ENCODE measurements at regions not wholly inside any gene's neighbourhood (a gene's known extent, or its start where the extent isn't known, plus 50 kb on each side); places are given as distances from the start of the nearest gene placed in this dataset.

DNA sequence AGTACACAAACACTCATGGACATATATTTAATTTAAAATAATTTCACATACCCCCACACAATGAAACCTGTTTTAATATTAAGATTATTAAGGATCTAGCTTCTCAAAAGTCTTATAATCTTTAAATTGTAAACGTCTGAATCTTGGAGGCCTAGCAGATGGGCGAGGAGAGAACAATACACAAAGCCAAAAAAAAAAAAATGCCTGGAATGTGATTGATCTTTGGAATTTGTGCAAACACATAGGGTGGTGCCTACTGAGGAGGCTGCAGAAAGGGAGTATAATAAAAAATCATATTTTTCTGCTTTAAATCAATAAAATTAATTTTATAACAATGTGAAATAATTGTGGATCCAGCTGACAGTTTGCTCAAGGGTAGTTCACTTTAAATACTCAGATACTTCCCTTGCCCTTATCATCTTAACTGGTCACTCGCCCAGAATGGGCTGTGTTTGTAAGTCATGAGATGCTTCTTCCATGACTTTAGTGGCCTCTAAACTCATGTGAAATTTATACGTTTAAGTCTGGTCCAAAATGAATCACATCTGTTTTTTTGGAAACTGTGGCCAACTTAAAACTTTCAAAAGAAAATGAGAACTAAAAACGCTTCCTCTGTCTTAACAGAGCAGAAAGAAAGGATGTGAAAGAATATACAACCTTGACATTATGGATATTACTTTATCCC, 802.8 kb upstream of the CXADR start:
- no peaks in the 10 kb centered on the region for H3K4me1 Mint-ChIP-seq (ENCODE audit: low read depth, unreplicated experiment)
- H3K27me3 Mint-ChIP-seq (ENCODE audit: unreplicated experiment) = no peaks in the 10 kb centered on the region
- no TSS peak for BruUV-seq (replicated peaks)
- TF ChIP-seq, protein P1, sequence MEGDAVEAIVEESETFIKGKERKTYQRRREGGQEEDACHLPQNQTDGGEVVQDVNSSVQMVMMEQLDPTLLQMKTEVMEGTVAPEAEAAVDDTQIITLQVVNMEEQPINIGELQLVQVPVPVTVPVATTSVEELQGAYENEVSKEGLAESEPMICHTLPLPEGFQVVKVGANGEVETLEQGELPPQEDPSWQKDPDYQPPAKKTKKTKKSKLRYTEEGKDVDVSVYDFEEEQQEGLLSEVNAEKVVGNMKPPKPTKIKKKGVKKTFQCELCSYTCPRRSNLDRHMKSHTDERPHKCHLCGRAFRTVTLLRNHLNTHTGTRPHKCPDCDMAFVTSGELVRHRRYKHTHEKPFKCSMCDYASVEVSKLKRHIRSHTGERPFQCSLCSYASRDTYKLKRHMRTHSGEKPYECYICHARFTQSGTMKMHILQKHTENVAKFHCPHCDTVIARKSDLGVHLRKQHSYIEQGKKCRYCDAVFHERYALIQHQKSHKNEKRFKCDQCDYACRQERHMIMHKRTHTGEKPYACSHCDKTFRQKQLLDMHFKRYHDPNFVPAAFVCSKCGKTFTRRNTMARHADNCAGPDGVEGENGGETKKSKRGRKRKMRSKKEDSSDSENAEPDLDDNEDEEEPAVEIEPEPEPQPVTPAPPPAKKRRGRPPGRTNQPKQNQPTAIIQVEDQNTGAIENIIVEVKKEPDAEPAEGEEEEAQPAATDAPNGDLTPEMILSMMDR (IDR thresholded peaks at IDR 0.05; ENCODE audit: unreplicated experiment) = no peak
- intact Hi-C loops (cut with micrococcal nuclease; ENCODE audit: unreplicated experiment) = loop anchor here (5.0 kb wide), 1 partner anchor 143 kb away; no protein-coding TSS in a partner anchor
- H3K27ac Mint-ChIP-seq (ENCODE audit: unreplicated experiment) = no peak overlapping the region
- H3K9me3 Mint-ChIP-seq (ENCODE audit: low read depth, unreplicated experiment) = no peaks in the 10 kb centered on the region
- CTCF ChIA-PET = no interaction called here
- no peak for DNase-seq
- H3K36me3 Mint-ChIP-seq (ENCODE audit: insufficient read depth, unreplicated experiment) = no peaks in the 10 kb centered on the region
- no peak overlapping the region for H3K4me3 Mint-ChIP-seq (ENCODE audit: low read depth, unreplicated experiment)

DNA sequence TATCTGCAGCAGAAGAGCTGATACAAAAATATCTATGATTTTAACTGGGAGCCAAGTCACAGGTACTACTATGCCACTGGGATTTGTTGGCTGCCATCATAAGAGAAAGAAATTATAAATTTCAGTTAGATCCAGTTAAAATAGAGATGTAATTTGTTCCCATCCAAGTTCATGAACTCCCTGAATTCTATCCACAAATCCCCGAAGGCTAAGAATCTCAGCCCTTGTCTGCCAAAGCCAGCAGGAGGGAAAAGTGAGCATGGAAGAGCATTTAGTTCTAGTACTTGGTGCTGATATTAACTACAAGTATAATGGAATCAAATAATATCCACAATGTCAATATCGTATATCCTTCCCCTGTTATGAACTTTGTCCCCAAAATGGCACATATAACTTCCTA, 801.1 kb upstream of the CXADR start:
- no peak overlapping the region for H3K4me3 Mint-ChIP-seq (ENCODE audit: low read depth, unreplicated experiment)
- TF ChIP-seq, protein P1 (IDR thresholded peaks at IDR 0.05; ENCODE audit: unreplicated experiment) = no peak
- intact Hi-C loops (cut with micrococcal nuclease; ENCODE audit: unreplicated experiment) = no loop called here
- H3K27me3 Mint-ChIP-seq (ENCODE audit: unreplicated experiment) = no peaks in the 10 kb centered on the region
- H3K4me1 Mint-ChIP-seq (ENCODE audit: low read depth, unreplicated experiment) = no peaks in the 10 kb centered on the region
- H3K27ac Mint-ChIP-seq (ENCODE audit: unreplicated experiment) = no peak overlapping the region
- no peaks in the 10 kb centered on the region for H3K9me3 Mint-ChIP-seq (ENCODE audit: low read depth, unreplicated experiment)
- no TSS peak for BruUV-seq (replicated peaks)
- CTCF ChIA-PET = no interaction called here
- DNase-seq = no peak
- no peaks in the 10 kb centered on the region for H3K36me3 Mint-ChIP-seq (ENCODE audit: insufficient read depth, unreplicated experiment)

DNA sequence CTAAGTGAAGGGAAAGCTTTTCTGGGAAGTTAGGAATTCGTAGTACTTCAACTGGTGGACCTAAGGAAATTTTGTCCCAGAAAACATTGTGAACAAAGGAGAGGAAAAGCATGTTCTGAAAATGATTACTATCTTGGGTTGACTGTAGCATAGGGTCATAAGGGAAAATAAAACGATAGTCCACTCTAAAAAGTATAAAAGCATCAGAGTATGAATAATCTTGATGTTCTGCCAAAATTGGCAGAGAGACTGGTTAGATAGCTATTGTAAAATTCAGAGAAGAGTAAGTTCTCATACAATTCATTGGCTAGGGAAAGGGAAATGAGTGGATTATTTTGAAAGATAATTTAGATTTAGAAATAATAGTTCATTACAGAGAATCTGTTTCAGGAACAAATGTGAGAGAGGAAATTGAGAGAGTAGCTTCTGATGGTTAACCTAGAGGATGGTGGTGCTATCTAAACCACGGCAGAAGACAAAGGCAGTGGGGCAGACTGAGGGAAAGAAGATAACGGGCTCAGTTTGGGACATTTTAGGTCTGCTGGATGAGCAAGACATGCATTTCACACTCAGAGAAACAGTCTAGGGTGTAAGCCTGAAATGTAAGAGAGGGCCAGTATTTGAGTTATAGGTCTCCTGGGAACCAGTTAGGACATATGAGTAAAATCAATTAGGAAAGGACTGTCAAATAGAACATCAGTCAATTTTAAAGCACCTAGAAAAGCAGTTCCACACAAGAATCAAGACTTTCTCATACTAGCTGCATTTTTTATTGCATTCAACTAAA, 799.3 kb upstream of the CXADR start:
- CTCF ChIA-PET = no interaction called here
- no TSS peak for BruUV-seq (replicated peaks)
- Mint-ChIP-seq H3K4me3 (ENCODE audit: low read depth, unreplicated experiment) (no peak overlapping the region), H3K36me3 (ENCODE audit: insufficient read depth, unreplicated experiment) (no peaks in the 10 kb centered on the region), H3K27ac (ENCODE audit: unreplicated experiment) (no peak overlapping the region), H3K9me3 (ENCODE audit: low read depth, unreplicated experiment) (no peaks in the 10 kb centered on the region), H3K27me3 (ENCODE audit: unreplicated experiment) (no peaks in the 10 kb centered on the region), H3K4me1 (ENCODE audit: low read depth, unreplicated experiment) (no peaks in the 10 kb centered on the region)
- TF ChIP-seq, protein P1 (IDR thresholded peaks at IDR 0.05; ENCODE audit: unreplicated experiment) = no peak
- DNase-seq = no peak
- intact Hi-C loops (cut with micrococcal nuclease; ENCODE audit: unreplicated experiment) = no loop called here

DNA sequence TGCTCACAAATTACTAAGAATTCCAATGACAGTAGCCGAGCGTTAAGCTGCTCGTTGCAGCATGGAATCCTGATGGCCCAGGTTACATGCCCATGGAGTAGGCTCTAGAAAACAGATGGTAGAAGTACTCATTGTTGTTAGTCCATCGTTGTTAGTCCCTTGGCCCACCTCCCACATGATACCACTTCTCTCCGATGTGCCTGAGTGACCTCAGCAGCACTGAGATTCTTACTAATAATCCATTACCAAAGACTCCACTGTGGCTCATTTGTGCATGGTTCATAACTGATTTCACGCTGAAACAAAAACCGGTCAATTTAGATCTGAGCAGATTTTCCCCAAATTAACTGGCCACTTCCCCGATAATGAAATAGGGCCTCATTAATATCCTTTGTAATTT, 772.3 kb upstream of the CXADR start:
- no peak for DNase-seq
- TF ChIP-seq, protein P1 (IDR thresholded peaks at IDR 0.05; ENCODE audit: unreplicated experiment) = no peak
- H3K4me1 Mint-ChIP-seq (ENCODE audit: low read depth, unreplicated experiment) = no peaks in the 10 kb centered on the region
- intact Hi-C loops (cut with micrococcal nuclease; ENCODE audit: unreplicated experiment) = no loop called here
- no peaks in the 10 kb centered on the region for H3K27me3 Mint-ChIP-seq (ENCODE audit: unreplicated experiment)
- no peaks in the 10 kb centered on the region for H3K36me3 Mint-ChIP-seq (ENCODE audit: insufficient read depth, unreplicated experiment)
- H3K27ac Mint-ChIP-seq (ENCODE audit: unreplicated experiment) = no peak overlapping the region
- CTCF ChIA-PET = no interaction called here
- H3K4me3 Mint-ChIP-seq (ENCODE audit: low read depth, unreplicated experiment) = no peak overlapping the region
- BruUV-seq (replicated peaks) = no TSS peak
- no peaks in the 10 kb centered on the region for H3K9me3 Mint-ChIP-seq (ENCODE audit: low read depth, unreplicated experiment)
